Ectodermal cell (in vitro differentiated cells): ENCODE measurements at regions not wholly inside any gene's neighbourhood (a gene's known extent, or its start where the extent isn't known, plus 50 kb on each side); places are given as distances from the start of the nearest gene placed in this dataset.

ENCODE experiments used
- H3K27ac ChIP-seq: 2 replicates; pipeline ENCODE4 v1.7.0; 2013; ENCODE audit warnings: mild to moderate bottlenecking, low read depth, low read length; ENCODE audit not compliant: insufficient read depth, poor library complexity, severe bottlenecking
- H3K27me3 ChIP-seq: 2 replicates; pipeline ENCODE4 v1.7.0; 2013; ENCODE audit warnings: mild to moderate bottlenecking, low read length; ENCODE audit not compliant: insufficient read depth, control insufficient read depth, poor library complexity, severe bottlenecking
- H3K36me3 ChIP-seq: one replicate; pipeline ENCODE4 v1.7.0; 2013; ENCODE audit warnings: low read length; ENCODE audit not compliant: control insufficient read depth, insufficient read depth
- H3K4me1 ChIP-seq: one replicate; pipeline ENCODE4 v1.7.0; 2013; ENCODE audit warnings: low read length; ENCODE audit not compliant: control insufficient read depth, insufficient read depth
- H3K4me3 ChIP-seq: 2 replicates; pipeline ENCODE4 v1.7.0; 2013; ENCODE audit warnings: low read depth, low read length, control low read depth; ENCODE audit not compliant: insufficient read depth
- H3K9me3 ChIP-seq: 2 replicates; pipeline ENCODE4 v1.7.0; 2013; ENCODE audit warnings: mild to moderate bottlenecking, low read length, moderate library complexity; ENCODE audit not compliant: control insufficient read depth
- WGBS, 2 experiments: methylation state at CpG; one replicate each; pipeline ENCODE4 v1.1.7; 2013; ENCODE audit warnings: missing lambda C conversion rate in 2 of 2; 5-methylcytosine and 5-hydroxymethylcytosine counted together

DNA sequence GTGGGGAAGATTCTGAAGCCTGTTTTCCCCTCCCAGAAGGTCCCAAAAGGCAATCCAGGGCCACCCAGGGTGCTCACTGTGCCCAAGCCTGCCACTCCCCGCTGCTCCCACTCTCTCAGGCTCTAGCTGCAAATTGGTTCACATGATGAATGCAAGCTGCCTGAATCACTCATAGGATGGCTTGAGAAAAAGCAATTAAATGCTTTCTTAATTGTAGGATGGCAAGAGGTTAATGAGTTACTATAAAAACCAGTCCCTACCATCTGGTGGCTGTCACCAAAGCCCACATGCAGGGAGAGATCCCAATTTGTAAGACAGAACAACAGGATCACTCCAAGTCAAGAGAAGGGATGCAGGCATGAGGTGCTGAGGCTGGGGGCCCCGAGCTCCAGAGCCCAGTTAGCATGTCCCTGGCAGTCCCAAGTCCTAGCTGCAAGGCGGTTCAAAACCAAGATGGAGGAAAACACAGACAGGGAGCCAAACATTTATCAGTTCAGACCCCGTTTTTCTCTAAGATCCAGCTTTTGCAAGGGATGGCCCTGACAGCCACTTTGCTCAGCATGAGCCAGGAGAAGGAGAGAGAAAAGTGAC, 207.1 kb downstream of the UACA start:
- no peak overlapping the region for H3K27ac ChIP-seq
- H3K4me3 ChIP-seq = no peak overlapping the region
- no peaks in the 10 kb centered on the region for H3K9me3 ChIP-seq
- H3K4me1 ChIP-seq = peaks cover 15% of the 10 kb centered on the region
- 84 to 85% methylated on average over 4 of the region's 4 CpGs for WGBS, 2 experiments
- no peaks in the 10 kb centered on the region for H3K27me3 ChIP-seq
- no peaks in the 10 kb centered on the region for H3K36me3 ChIP-seq

GRCh38 chr15:70555713-70556112, 207.6 kb downstream of the UACA start:
- H3K9me3 ChIP-seq = no peaks in the 10 kb centered on the region
- no peak overlapping the region for H3K27ac ChIP-seq
- no peak overlapping the region for H3K4me3 ChIP-seq
- no peaks in the 10 kb centered on the region for H3K27me3 ChIP-seq
- WGBS, 2 experiments = 88 to 95% methylated on average over 3 of the region's 3 CpGs
- H3K4me1 ChIP-seq = peaks cover 15% of the 10 kb centered on the region
- H3K36me3 ChIP-seq = no peaks in the 10 kb centered on the region

DNA sequence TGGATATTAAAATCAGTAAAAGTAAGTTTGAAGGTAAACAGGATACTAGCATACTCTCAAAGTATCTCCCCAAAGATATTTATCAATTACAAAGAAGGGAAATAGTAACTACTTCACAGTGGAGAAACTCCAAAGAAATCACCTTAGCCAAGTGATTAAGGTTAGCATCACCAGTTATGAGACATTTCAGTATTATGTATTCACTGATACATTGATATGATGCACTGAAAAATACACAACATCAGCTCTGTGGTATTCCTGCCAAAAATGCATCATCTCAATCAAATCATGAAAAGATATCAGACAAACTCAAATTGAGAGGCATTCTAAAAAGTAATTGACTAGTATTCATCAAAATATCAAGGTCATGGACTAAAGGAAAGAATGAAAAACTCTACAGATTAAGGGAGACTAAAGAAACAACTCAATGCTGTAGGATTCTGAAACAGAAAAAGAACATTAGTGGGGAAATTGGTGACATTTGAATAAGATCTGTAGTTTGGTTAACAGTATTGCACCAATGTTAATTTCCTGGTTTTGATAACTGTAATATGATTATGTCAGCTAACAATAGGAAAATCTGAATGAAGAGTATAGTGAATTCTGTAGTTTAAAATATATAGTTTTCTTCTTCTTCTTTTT, 215.4 kb downstream of the UACA start:
- Histone ChIP-seq H3K4me3 (no peak overlapping the region), H3K9me3 (no peaks in the 10 kb centered on the region), H3K27me3 (no peaks in the 10 kb centered on the region), H3K27ac (no peak overlapping the region), H3K4me1 (no peaks in the 10 kb centered on the region), H3K36me3 (no peaks in the 10 kb centered on the region)

DNA sequence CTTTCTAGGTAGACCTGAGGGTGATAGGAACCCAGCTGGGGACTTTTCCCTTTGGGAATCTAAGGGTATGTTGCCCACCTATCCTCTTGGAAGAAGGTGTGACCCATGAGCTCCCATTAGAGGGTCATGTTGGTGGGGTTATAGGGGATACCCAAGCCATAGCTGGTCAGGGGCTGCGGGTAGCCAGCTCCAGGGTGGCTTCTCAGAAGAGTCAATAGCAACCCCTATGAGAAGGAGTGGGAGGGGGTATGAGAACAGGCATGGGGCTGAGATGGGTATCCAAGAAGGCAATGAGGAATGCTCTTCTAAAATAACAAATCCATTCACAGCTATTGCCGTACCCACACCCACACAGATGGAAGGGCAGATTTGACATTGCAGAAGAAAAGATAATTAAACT, 217.8 kb downstream of the UACA start:
- Histone ChIP-seq H3K9me3 (no peaks in the 10 kb centered on the region), H3K4me1 (peaks cover 11% of the 10 kb centered on the region), H3K4me3 (no peak overlapping the region), H3K27me3 (no peaks in the 10 kb centered on the region), H3K27ac (no peak overlapping the region), H3K36me3 (no peaks in the 10 kb centered on the region)
- 85 to 100% methylated on average over 1 of the region's 2 CpGs for WGBS, 2 experiments

DNA sequence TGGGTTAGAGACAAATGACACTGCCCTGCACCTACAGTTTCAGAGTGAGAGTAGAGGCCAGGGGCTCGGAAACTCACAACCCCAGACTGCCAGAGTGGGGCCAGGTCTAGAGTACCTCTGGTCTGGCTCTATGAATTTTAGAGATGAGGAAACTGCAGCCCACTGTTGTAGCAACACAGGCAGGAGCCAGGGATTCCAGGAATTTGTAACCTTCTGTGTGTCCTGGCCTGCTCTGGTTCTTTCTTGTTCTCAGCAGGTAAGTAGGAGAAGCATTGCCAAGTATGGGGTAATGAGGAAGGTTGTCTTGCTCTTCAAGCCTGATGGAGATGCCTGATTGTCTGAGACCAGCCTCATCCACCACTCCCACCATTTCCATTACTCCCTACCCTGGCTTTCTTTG, 221.8 kb downstream of the UACA start:
- H3K9me3 ChIP-seq = no peaks in the 10 kb centered on the region
- WGBS, 2 experiments = 69 to 72% methylated on average over 1 of the region's 1 CpG
- no peak overlapping the region for H3K27ac ChIP-seq
- H3K4me1 ChIP-seq = peaks cover 19% of the 10 kb centered on the region
- H3K27me3 ChIP-seq = no peaks in the 10 kb centered on the region
- no peaks in the 10 kb centered on the region for H3K36me3 ChIP-seq
- no peak overlapping the region for H3K4me3 ChIP-seq

DNA sequence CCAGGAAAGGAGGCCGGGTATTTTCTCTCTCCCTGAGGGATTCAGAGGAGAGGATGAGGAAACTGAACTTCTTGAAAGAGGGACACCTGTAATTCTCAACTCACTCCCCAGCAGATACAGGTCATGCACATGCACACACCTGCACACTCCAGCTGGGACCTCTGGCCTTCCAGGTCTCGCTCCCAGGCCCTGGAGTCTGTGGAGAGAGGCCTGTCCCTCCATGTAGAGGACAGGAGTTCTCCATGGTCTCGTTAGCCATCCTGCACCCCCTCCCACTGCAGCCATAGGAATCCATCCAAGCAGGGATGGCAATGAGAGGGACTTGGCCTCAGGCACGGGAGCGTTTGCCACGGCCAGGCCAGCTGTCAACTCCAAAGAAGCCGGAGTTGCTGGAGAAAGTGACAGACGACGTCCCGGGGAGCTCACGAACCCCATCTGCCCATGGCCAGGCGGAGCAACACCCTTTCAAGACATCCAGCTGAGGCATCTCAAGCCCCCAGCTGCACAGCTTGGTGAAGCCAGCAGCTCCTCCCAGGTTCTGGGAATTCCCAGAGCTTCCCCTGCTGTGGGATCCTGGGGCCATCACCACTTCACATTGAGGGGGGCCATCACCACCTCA, 223.3 kb downstream of the UACA start:
- Histone ChIP-seq H3K4me1 (peaks cover 30% of the 10 kb centered on the region), H3K36me3 (no peaks in the 10 kb centered on the region), H3K9me3 (no peaks in the 10 kb centered on the region), H3K27me3 (no peaks in the 10 kb centered on the region), H3K4me3 (no peak overlapping the region), H3K27ac (no peak overlapping the region)
- 82 to 86% methylated on average over 12 of the region's 12 CpGs for WGBS, 2 experiments

DNA sequence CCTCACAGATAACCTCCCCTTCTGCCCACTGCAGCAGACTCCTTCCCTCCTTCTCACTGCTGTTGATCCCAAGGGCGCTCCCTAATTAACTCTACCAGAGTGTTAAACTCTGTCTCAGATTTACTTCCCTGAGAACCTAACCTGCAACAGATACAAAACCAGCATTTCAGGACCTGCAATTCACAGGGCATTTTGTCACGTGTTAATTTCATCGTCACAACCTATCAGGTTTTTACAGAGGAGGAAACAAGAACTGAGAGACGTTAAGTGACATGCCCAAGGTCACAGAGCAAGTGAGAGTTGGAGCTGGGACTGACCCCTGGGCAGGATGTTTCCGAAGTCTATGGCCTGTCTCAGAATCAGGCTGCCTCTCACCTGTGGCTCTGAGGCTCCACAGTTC, 223.9 kb downstream of the UACA start:
- H3K36me3 ChIP-seq = no peaks in the 10 kb centered on the region
- no peaks in the 10 kb centered on the region for H3K9me3 ChIP-seq
- WGBS, 2 experiments = 93 to 95% methylated on average over 5 of the region's 5 CpGs
- peaks cover 36% of the 10 kb centered on the region for H3K4me1 ChIP-seq
- no peak overlapping the region for H3K4me3 ChIP-seq
- H3K27me3 ChIP-seq = no peaks in the 10 kb centered on the region
- no peak overlapping the region for H3K27ac ChIP-seq

GRCh38 chr15:70538278-70538677, 225.1 kb downstream of the UACA start:
- Histone ChIP-seq H3K9me3 (no peaks in the 10 kb centered on the region), H3K27me3 (no peaks in the 10 kb centered on the region), H3K4me3 (no peak overlapping the region), H3K4me1 (peaks cover 41% of the 10 kb centered on the region), H3K27ac (no peak overlapping the region), H3K36me3 (no peaks in the 10 kb centered on the region)

- Histone ChIP-seq H3K27me3 (no peaks in the 10 kb centered on the region), H3K4me3 (no peak overlapping the region), H3K36me3 (no peaks in the 10 kb centered on the region), H3K27ac (no peak overlapping the region), H3K4me1 (peaks cover 34% of the 10 kb centered on the region), H3K9me3 (no peaks in the 10 kb centered on the region)
- WGBS, 2 experiments = 94 to 95% methylated on average over 4 of the region's 4 CpGs
These were observed 227.4 kb downstream of the UACA start for GRCh38 chr15:70535955-70536338.

DNA sequence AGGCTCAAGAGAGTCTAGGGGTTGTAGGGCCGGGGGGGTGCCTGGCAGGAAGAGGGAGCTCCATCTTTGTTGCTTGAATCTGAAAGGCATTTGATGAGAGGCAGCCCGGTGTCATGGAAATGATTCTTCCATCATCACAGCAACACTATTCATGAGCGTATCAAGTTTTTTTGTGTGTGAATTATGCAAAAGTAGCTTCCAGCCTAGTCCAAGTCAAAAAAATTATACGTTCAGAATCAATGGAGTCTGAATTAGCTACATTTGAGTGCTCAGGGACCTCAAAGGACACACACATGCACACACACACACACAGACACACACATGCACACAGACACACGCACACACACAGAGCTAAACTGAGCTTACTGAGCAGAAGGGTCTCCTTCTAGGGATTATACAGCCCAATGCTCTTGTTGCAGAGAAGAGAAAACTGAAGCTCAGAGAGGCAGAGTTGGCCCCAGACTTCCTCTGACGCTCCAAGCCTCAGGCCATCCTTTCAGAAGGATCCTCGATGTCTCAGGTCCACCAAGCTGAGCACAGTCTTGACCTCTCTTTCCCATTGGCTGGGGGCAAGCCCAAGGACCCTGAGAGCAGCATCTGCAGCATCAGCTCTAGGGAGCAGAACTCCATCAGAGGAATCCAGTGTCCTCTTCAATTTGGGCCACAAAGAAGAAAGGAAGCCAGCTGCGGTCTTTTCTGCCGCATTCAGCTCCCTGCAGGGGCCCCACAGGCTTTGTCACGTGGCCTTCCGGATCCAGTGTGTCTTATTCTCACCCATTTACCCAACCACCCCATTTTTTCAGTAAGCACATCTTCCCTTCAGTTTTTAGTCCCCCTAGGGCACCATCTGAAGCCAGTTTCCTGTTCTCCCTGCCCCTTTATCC, 228.0 kb downstream of the UACA start:
- Histone ChIP-seq H3K27me3 (no peaks in the 10 kb centered on the region), H3K4me3 (no peak overlapping the region), H3K9me3 (no peaks in the 10 kb centered on the region), H3K27ac (no peak overlapping the region), H3K4me1 (peaks cover 28% of the 10 kb centered on the region), H3K36me3 (no peaks in the 10 kb centered on the region)
- 63 to 66% methylated on average over 11 of the region's 11 CpGs for WGBS, 2 experiments
